Neural cell (in vitro differentiated cells): ENCODE measurements at regions not wholly inside any gene's neighbourhood (a gene's known extent, or its start where the extent isn't known, plus 50 kb on each side); places are given as distances from the start of the nearest gene placed in this dataset.
"Not testable (repeated sequence)": the region's sequence is repeated elsewhere in the genome, so short reads cannot be mapped to it uniquely, and the experiment has no call there.

Source experiments
- CTCF ChIP-seq: fragments of 450-650 bp; IDR thresholded peaks from 2 replicates; pipeline ENCODE4 v1.5.1; 2014; ENCODE audit warnings: antibody characterized with exemption, mild to moderate bottlenecking, moderate library complexity; ENCODE audit not compliant: poor library complexity, severe bottlenecking
- POLR2AphosphoS5 ChIP-seq: IDR thresholded peaks from 2 replicates; pipeline ENCODE4 v1.6.1; 2012

DNA sequence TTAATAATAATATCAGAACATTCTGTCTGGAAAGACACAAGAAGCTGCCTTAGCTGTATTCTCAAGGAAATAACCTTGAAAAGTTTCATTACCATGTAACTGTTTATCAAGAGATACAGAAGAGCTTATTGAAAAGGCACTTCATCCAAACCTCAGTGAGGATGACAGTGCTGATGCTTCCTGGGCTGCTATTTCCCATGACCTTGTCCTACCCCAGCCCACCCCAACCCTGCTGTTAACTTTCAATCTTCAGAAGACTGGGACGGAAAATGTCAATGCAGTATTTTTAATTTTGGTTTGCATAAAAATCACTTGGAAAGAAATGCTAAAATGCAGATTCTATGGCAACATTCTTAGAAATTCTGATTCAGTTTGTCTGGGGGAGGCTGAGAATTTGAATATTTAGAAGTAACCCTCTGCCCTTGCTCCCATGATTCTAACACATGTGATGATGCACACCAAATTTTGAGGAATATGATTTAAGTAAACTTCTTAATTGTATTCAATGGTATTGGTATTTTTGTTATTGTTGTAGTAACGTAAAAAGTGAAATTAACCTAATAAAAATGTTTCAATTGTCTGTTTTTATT lies 101.0 kb upstream of the CHST9 start:
- not testable (repeated sequence) for TF ChIP-seq POLR2AphosphoS5, CTCF
